HAP-1 (cell line): ENCODE measurements at regions not wholly inside any gene's neighbourhood (a gene's known extent, or its start where the extent isn't known, plus 50 kb on each side); places are given as distances from the start of the nearest gene placed in this dataset.

Experiments used
- DNase-seq, 2 experiments: peaks; one replicate each; pipeline ENCODE4 v3.0.0-alpha.2; 2016 to 2020; ENCODE audit warnings: low spot score in 2 of 2
- H3K27me3 ChIP-seq: fragments of 250-450 bp; sonication (Bioruptor Pico); 2 replicates; pipeline ENCODE4 v1.5.1; 2020; ENCODE audit warnings: low read depth, mild to moderate bottlenecking, moderate library complexity
- H3K36me3 ChIP-seq: fragments of 250-450 bp; sonication (Bioruptor Pico); replicated peaks from 2 replicates; pipeline ENCODE4 v1.5.1; 2020; ENCODE audit warnings: mild to moderate bottlenecking
- H3K4me1 ChIP-seq: fragments of 250-450 bp; sonication (Bioruptor Pico); 2 replicates; pipeline ENCODE4 v1.5.1; 2020; ENCODE audit warnings: mild to moderate bottlenecking
- H3K4me3 ChIP-seq: fragments of 250-450 bp; sonication (Bioruptor Pico); 2 replicates; pipeline ENCODE4 v1.5.1; 2020; ENCODE audit warnings: mild to moderate bottlenecking, moderate library complexity
- H3K9me3 ChIP-seq: fragments of 250-450 bp; sonication (Bioruptor Pico); 2 replicates; pipeline ENCODE4 v1.5.1; 2020; ENCODE audit warnings: mild to moderate bottlenecking, moderate library complexity
- in situ Hi-C: fragments of 300-500 bp; cut with MboI; formaldehyde crosslinking; loops from 3 replicates; pipeline ENCODE4 v1.14.3; 2020; ENCODE audit warnings: low sequenced_read_pairs, inconsistent platforms, mixed read lengths

DNA sequence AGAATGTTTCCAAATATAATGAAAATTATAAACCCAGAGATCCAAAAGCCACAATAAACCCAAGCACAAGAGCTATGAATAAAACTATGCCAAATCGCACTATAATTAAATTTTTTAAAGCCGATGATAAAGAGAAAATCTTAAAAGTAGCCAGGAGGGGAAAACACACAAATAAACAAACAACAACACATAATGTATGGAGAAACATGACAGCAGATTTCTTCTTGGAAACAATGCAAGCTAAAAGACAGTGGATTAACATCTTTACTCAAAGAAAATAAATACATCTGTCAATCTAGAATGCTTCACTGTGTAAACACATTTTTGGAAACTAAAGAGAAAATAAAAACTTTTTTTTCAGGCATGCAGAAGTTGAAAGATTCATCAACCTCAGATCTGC is 53.0 kb upstream of the SMOX start:
- H3K27me3 ChIP-seq = no peaks in the 10 kb centered on the region
- DNase-seq = no peak
- in situ Hi-C loops = no loop called here
- no peak overlapping the region for H3K4me3 ChIP-seq
- no peaks in the 10 kb centered on the region for H3K36me3 ChIP-seq
- H3K9me3 ChIP-seq = 0 out of 2 replicates have a peak, but pooled peaks cover 5% of the 10 kb centered on the region
- H3K4me1 ChIP-seq = no peaks in the 10 kb centered on the region

DNA sequence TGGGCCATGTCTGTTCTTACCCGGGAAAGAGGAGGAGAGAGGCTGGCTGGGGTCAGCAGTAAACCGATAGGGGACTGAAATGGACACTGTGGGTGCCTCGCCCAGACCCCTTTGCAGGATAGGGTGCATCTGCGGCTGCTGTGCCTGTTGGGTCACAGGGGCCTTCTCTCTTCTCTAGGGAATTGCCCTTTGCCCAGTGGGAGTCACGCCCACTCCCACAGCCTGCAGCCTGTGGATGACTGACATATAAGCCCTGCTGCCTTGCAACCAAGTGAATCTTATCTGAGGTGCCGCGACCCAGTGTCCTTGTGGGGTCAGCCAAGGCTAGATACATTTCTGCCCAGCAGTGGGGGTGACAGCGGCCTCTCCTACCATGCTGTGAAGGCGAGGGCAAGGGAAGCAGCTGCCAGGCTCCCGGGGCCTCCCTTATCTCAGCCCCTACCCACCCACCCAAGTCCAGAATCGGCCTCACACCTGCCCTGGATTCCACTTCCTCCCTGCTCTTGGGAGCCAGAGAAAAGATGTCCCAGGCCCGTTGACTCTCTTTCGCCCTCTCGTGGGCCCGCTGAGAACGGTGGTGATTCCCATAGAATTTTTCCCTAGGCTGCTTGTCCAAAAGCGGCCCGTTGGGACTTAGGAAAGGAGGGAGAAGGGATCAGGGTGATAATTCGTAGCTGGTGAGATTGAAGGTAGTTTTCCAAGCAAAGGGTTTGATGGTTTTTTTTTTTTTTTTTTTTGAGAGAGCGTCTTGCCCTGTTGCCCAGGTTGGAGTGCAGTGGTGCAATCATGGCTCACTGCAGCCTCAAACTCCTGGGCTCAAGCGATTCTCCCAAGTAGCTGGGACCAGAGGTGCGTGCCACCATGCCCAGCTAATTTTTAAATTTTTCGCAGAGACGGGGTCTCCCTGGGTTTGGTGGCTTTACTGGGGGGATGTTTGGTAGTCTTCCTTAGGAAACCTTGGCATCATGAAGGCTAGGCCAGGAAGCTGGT is 56.8 kb upstream of the SMOX start:
- Histone ChIP-seq H3K27me3 (no peaks in the 10 kb centered on the region), H3K4me1 (no peaks in the 10 kb centered on the region), H3K36me3 (no peaks in the 10 kb centered on the region), H3K9me3 (0 out of 2 replicates have a peak, but pooled peaks cover 5% of the 10 kb centered on the region), H3K4me3 (no peak overlapping the region)
- in situ Hi-C loops = no loop called here
- peak; percentile 45 to 81 for DNase-seq

DNA sequence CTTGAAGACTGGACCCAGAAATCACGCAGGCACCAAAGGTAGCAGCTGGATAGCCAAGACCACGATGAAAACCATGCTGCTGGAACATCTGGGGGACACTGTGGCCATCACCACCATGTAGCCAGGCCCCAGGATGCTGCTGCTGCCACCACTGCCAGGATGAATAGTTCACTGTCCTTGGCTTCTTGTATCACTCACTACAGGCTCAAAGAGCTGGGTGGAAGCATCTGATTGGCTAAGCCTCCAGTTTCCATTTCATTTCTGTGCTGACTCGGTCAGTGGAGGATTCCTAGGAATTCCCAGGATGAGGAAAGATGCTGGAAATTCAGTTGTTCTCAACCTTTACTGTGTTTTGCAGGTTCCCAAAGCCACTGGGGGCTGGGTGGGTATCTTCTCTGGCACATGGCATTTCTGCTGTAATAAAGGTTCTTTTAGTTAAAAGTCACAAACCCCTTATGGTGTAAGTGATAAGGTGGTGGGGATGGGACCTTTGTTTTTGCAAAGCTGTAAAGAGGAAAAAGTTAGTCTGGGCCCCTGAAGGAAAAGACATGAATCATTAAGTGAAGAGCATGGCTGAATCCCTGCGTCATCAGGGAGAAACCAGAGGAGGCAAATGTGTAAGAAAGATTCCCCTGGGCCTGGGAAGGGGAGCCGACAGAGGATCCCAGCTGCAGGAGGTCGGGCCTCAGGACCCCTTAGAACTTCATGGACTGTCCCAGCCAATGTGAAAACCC is 57.7 kb upstream of the SMOX start:
- no peak overlapping the region for H3K4me3 ChIP-seq
- H3K27me3 ChIP-seq = no peaks in the 10 kb centered on the region
- no peaks in the 10 kb centered on the region for H3K4me1 ChIP-seq
- in situ Hi-C loops = no loop called here
- 0 out of 2 replicates have a peak, but pooled peaks cover 5% of the 10 kb centered on the region for H3K9me3 ChIP-seq
- no peaks in the 10 kb centered on the region for H3K36me3 ChIP-seq
- DNase-seq = no peak

DNA sequence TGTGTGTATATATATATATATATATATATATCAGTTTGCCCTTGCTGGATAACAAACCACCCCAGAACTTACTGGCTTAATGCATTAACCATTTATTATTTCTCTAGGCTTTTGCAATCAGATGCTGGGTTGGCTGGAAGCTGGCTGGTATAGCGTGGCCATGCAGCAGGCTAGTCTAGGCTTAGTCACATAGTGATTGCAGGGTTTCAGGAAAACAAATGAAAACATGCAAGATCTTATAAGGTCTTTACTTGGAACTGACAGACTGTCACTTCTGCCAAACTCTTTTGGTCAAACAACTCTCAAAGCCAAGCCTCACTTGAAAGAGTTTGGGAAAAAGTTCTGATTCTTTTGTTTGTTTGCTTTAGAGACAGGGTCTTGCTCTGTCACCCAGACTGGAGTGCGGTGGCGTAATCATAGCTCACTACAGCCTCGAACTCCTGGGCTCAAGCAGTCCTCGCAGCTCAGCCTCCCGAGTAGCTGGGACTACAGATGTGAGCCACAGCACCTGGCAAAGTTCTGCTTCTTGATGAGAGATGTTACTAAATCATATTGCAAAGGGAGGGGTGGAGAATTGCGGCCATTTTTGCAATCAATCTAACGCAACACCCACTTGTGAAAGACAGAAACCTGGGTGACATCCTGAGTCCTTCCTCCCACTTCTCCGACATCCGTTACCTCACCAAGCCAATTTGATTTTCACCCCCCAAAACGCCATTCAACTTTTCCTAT is 58.7 kb upstream of the SMOX start:
- in situ Hi-C loops = loop anchor here (10.0 kb wide), 1 partner anchor 75 kb away; the partner anchor contains the start of gene RNF24
- no peak for DNase-seq
- Histone ChIP-seq H3K4me1 (peaks cover 4% of the 10 kb centered on the region), H3K9me3 (no peaks in the 10 kb centered on the region), H3K36me3 (no peaks in the 10 kb centered on the region), H3K4me3 (no peak overlapping the region), H3K27me3 (no peaks in the 10 kb centered on the region)

GRCh38 chr20:4088766-4089165 is 59.9 kb upstream of the SMOX start:
- H3K9me3 ChIP-seq = no peaks in the 10 kb centered on the region
- in situ Hi-C loops = loop anchor here (10.0 kb wide), 1 partner anchor 74 kb away; the partner anchor contains the start of gene RNF24
- peaks cover 4% of the 10 kb centered on the region for H3K4me1 ChIP-seq
- no peak for DNase-seq
- no peak overlapping the region for H3K4me3 ChIP-seq
- no peaks in the 10 kb centered on the region for H3K27me3 ChIP-seq
- no peaks in the 10 kb centered on the region for H3K36me3 ChIP-seq

- Histone ChIP-seq H3K36me3 (no peaks in the 10 kb centered on the region), H3K4me1 (peaks cover 4% of the 10 kb centered on the region), H3K27me3 (no peaks in the 10 kb centered on the region), H3K9me3 (no peaks in the 10 kb centered on the region), H3K4me3 (no peak overlapping the region)
- no peak for DNase-seq
- in situ Hi-C loops = loop anchor here (10.0 kb wide), 1 partner anchor 73 kb away; the partner anchor contains the start of gene RNF24
These were observed 60.7 kb upstream of the SMOX start for GRCh38 chr20:4087923-4088322.

DNA sequence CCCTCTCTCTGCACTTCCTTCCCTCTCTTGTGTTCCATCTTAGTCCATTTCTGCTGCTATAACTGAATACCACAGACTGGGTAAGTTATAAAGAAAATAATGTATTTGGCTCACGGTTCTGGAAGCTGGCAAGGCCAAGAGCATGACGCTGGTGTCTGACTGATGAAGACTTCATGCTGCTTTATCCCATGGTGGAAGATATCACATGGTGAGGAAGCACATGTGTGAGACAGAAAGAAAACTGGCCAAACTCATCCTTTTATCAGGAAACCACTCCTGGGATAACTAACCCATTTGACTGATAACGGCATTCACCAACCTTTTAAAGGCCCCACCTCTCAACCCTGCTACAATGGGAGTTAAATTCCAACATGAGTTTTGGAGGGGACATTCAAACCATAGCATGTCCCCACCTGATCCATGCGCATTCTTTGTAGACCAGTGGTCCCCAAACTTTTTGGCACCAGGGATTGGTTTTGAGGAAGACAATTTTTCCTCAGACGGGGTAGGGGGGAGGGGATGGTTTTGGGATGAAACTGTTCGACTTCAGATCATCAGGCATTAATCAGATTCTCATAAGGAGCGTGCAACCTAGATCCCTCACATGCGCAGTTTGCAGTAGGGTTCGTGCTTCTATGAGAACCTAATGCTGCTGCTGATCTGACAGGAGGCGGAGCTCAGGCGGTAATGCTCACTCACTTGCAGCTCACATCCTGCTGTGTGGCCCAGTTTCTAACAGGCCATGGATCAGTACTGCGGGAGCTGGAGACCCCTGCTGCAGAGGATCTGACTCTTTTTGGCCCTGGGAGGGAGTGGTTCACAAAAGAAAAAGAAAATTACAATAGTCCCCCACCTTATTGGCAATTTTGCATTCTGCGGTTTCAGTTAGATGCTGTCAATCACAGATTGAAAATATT is 61.6 kb upstream of the SMOX start:
- in situ Hi-C loops = loop anchor here (10.0 kb wide), 1 partner anchor 72 kb away; the partner anchor contains the start of gene RNF24
- Histone ChIP-seq H3K27me3 (no peaks in the 10 kb centered on the region), H3K9me3 (no peaks in the 10 kb centered on the region; the same call in 1 of the 2 replicates), H3K4me3 (no peak overlapping the region), H3K4me1 (peaks cover 7% of the 10 kb centered on the region), H3K36me3 (no peaks in the 10 kb centered on the region)
- DNase-seq = no peak

GRCh38 chr20:4084721-4085120 is 63.9 kb upstream of the SMOX start:
- in situ Hi-C loops = loop anchor here (10.0 kb wide), 1 partner anchor 70 kb away; the partner anchor contains the start of gene RNF24
- Histone ChIP-seq H3K9me3 (no peaks in the 10 kb centered on the region; the same call in 1 of the 2 replicates), H3K4me1 (peaks cover 7% of the 10 kb centered on the region), H3K36me3 (no peaks in the 10 kb centered on the region), H3K27me3 (no peaks in the 10 kb centered on the region), H3K4me3 (no peak overlapping the region)
- DNase-seq = no peak

- H3K36me3 ChIP-seq = no peaks in the 10 kb centered on the region
- in situ Hi-C loops = loop anchor here (10.0 kb wide), 1 partner anchor 69 kb away; the partner anchor contains the start of gene RNF24
- H3K9me3 ChIP-seq = no peaks in the 10 kb centered on the region; the same call in 1 of the 2 replicates
- no peak overlapping the region for H3K4me3 ChIP-seq
- H3K4me1 ChIP-seq = peaks cover 7% of the 10 kb centered on the region
- no peaks in the 10 kb centered on the region for H3K27me3 ChIP-seq
- DNase-seq = no peak
These were observed 64.5 kb upstream of the SMOX start for GRCh38 chr20:4084096-4084495.

- DNase-seq = no peak
- no peak overlapping the region for H3K4me3 ChIP-seq
These were observed 65.3 kb upstream of the SMOX start for GRCh38 chr20:4083098-4083865.

DNA sequence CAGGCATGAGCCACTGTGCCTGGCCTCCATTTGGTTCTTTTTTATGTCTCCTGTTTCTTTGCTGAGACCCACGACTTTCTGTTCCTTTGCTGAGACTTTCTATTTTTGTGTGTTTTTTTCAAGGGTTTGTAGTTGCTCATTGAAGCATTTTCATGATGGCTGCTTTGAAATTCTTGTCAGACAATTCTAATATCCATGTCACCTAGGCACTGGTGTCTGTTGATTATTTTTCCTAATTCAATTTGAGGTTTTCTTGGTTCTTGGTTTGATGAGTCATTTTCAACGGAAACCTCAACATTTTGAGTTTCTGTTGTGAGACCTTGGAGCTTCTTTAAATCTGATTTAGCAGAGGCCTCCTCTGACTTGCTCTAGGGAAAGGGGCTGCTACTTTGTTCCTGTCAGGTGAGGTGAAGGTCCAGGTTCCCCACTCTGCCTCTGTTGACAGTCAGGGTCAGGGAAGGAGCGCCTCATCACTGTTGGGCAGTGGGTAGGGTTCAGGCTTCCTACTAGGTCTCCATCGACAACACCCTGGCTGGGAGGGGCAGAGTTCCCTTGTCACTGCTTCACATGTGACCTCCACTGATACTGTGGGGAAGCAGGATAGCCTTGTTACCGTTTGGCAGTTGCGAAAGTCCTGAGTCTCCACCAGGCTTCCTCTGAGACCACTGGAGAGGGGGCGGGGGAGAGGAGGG is 66.1 kb upstream of the SMOX start:
- no peaks in the 10 kb centered on the region for H3K36me3 ChIP-seq
- H3K4me3 ChIP-seq = no peak overlapping the region
- no peaks in the 10 kb centered on the region for H3K27me3 ChIP-seq
- peaks cover 7% of the 10 kb centered on the region for H3K4me1 ChIP-seq
- H3K9me3 ChIP-seq = no peaks in the 10 kb centered on the region; the same call in 1 of the 2 replicates
- DNase-seq = no peak
- in situ Hi-C loops = loop anchor here (10.0 kb wide), 1 partner anchor 68 kb away; the partner anchor contains the start of gene RNF24

More at GRCh38 chr20:4083098-4083865, 65.3 kb upstream of the SMOX start:
- peaks cover 7% of the 10 kb centered on the region for H3K4me1 ChIP-seq
- H3K9me3 ChIP-seq = no peaks in the 10 kb centered on the region; the same call in 1 of the 2 replicates
- H3K36me3 ChIP-seq = no peaks in the 10 kb centered on the region
- H3K27me3 ChIP-seq = no peaks in the 10 kb centered on the region
- in situ Hi-C loops = loop anchor here (10.0 kb wide), 1 partner anchor 68 kb away; the partner anchor contains the start of gene RNF24
